ENCODE measurements at regions not wholly inside any gene's neighbourhood (a gene's known extent, or its start where the extent isn't known, plus 50 kb on each side); places are given as distances from the start of the nearest gene placed in this dataset.

GRCh38 chr13:80979035-80979641, 638.2 kb upstream of the SPRY2 start:
- TF ChIP-seq ATF2 (IDR thresholded peaks at IDR 0.05; ENCODE audit: low read length): no peak
- no peak for TF ChIP-seq ASH2L (IDR thresholded peaks at IDR 0.05; ENCODE audit: borderline replicate concordance, low read depth)
- peak; percentile 80 to 85 (median 83) for TF ChIP-seq CTCF (IDR thresholded peaks at IDR 0.05 in 2 of 3, conservative IDR thresholded peaks at IDR 0.05 in 1 of 3; ENCODE audit: control insufficient read depth in 2 of 3, extremely low read depth in 1 of 3, insufficient read depth in 1 of 3, low read depth in 3 of 3, low read length in 3 of 3)
- no peak for TF ChIP-seq MYC (IDR thresholded peaks at IDR 0.05; ENCODE audit: insufficient read depth, insufficient read length, insufficient replicate concordance, low read length, severe bottlenecking)

Measured in GM12878 (cell line).